ENCODE measurements at regions not wholly inside any gene's neighbourhood (a gene's known extent, or its start where the extent isn't known, plus 50 kb on each side); places are given as distances from the start of the nearest gene placed in this dataset.

- Histone ChIP-seq H3K79me2 (ENCODE audit: control insufficient read depth, insufficient read depth, low read length) (no peaks in the 10 kb centered on the region), H3K27ac (ENCODE audit: extremely low read depth, low read depth, low read length) (no peak overlapping the region), H3K4me1 (replicated peaks in 1 of 2; ENCODE audit: control insufficient read depth in 2 of 2, insufficient read depth in 2 of 2, low read length in 2 of 2) (no peaks in the 10 kb centered on the region), H3K9ac (ENCODE audit: insufficient read depth in 1 of 2, low read depth in 2 of 2, low read length in 2 of 2) (no peak overlapping the region), H3K4me2 (ENCODE audit: insufficient read depth, low read length) (no peak overlapping the region), H3K4me3 (no peak overlapping the region), H3K36me3 (ENCODE audit: control insufficient read depth, insufficient read depth, low read length) (no peaks in the 10 kb centered on the region), H4K20me1 (replicated peaks; ENCODE audit: control insufficient read depth, insufficient read depth, low read length) (no peaks in the 10 kb centered on the region), H3K9me3 (replicated peaks; ENCODE audit: control insufficient read depth, insufficient read depth, low read depth, low read length) (no peaks in the 10 kb centered on the region), H2AFZ (ENCODE audit: low read depth, low read length) (no peak overlapping the region), H3K9me1 (ENCODE audit: control insufficient read depth, insufficient read depth, low read length) (no peaks in the 10 kb centered on the region), H3K27me3 (ENCODE audit: control insufficient read depth in 2 of 2, insufficient read depth in 2 of 2, low read length in 2 of 2) (no peaks in the 10 kb centered on the region)
- no peak for TF ChIP-seq MLLT1 (IDR thresholded peaks at IDR 0.05)
- TF ChIP-seq, protein P1, sequence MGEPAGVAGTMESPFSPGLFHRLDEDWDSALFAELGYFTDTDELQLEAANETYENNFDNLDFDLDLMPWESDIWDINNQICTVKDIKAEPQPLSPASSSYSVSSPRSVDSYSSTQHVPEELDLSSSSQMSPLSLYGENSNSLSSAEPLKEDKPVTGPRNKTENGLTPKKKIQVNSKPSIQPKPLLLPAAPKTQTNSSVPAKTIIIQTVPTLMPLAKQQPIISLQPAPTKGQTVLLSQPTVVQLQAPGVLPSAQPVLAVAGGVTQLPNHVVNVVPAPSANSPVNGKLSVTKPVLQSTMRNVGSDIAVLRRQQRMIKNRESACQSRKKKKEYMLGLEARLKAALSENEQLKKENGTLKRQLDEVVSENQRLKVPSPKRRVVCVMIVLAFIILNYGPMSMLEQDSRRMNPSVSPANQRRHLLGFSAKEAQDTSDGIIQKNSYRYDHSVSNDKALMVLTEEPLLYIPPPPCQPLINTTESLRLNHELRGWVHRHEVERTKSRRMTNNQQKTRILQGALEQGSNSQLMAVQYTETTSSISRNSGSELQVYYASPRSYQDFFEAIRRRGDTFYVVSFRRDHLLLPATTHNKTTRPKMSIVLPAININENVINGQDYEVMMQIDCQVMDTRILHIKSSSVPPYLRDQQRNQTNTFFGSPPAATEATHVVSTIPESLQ (CRISPR knock-in tag; IDR thresholded peaks at IDR 0.05), result no peak
- no peak for TF ChIP-seq ATF4 (CRISPR knock-in tag; IDR thresholded peaks at IDR 0.05)
- TF ChIP-seq TOE1 (IDR thresholded peaks at IDR 0.05; ENCODE audit: borderline replicate concordance), result no peak
- TF ChIP-seq TOE1 (CRISPR knock-in tag; IDR thresholded peaks at IDR 0.05; ENCODE audit: borderline replicate concordance, low read depth), result no peak
- no peak for TF ChIP-seq TRIM25 (IDR thresholded peaks at IDR 0.05; ENCODE audit: borderline replicate concordance)
- TF ChIP-seq FOXJ3 (CRISPR knock-in tag; IDR thresholded peaks at IDR 0.05), result no peak
- TF ChIP-seq, protein P2, sequence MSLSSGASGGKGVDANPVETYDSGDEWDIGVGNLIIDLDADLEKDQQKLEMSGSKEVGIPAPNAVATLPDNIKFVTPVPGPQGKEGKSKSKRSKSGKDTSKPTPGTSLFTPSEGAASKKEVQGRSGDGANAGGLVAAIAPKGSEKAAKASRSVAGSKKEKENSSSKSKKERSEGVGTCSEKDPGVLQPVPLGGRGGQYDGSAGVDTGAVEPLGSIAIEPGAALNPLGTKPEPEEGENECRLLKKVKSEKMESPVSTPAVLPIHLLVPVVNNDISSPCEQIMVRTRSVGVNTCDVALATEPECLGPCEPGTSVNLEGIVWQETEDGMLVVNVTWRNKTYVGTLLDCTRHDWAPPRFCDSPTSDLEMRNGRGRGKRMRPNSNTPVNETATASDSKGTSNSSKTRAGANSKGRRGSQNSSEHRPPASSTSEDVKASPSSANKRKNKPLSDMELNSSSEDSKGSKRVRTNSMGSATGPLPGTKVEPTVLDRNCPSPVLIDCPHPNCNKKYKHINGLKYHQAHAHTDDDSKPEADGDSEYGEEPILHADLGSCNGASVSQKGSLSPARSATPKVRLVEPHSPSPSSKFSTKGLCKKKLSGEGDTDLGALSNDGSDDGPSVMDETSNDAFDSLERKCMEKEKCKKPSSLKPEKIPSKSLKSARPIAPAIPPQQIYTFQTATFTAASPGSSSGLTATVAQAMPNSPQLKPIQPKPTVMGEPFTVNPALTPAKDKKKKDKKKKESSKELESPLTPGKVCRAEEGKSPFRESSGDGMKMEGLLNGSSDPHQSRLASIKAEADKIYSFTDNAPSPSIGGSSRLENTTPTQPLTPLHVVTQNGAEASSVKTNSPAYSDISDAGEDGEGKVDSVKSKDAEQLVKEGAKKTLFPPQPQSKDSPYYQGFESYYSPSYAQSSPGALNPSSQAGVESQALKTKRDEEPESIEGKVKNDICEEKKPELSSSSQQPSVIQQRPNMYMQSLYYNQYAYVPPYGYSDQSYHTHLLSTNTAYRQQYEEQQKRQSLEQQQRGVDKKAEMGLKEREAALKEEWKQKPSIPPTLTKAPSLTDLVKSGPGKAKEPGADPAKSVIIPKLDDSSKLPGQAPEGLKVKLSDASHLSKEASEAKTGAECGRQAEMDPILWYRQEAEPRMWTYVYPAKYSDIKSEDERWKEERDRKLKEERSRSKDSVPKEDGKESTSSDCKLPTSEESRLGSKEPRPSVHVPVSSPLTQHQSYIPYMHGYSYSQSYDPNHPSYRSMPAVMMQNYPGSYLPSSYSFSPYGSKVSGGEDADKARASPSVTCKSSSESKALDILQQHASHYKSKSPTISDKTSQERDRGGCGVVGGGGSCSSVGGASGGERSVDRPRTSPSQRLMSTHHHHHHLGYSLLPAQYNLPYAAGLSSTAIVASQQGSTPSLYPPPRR (CRISPR knock-in tag; IDR thresholded peaks at IDR 0.05; ENCODE audit: borderline replicate concordance), result no peak
- TF ChIP-seq KAT7 (CRISPR knock-in tag; IDR thresholded peaks at IDR 0.05; ENCODE audit: borderline replicate concordance), result no peak
- TF ChIP-seq ATF7 (IDR thresholded peaks at IDR 0.05), result no peak
- no peak for TF ChIP-seq FUS (optimal IDR thresholded peaks at IDR 0.05; ENCODE audit: low read depth, low read length)
- no peak for TF ChIP-seq BDP1 (IDR thresholded peaks at IDR 0.05; ENCODE audit: insufficient read depth, insufficient read length)
- no peak for DNase-seq (ENCODE audit: extremely low read depth in 1 of 4, low spot score in 3 of 4)
- intact Hi-C loops (cut with micrococcal nuclease), result no loop called here
- no peak for ATAC-seq
- WGBS (ENCODE audit: insufficient coverage, low coverage, missing lambda C conversion rate), result 3% methylated on average over 4 of the region's 4 CpGs
- no TSS peak for BruUV-seq (replicated peaks)
- POLR2A ChIA-PET, result no interaction called here
- no peak for FAIRE-seq
- CTCF ChIA-PET (ENCODE audit: low intra/inter-chr PET ratio), result no interaction called here
- in situ Hi-C loops (cut with MboI), result no loop called here
These were observed 223.5 kb upstream of the UBE2E2 start for GRCh38 chr3:22979581-22979980.
